BLaER1 treated with 17β-estradiol and CSF1 and Interleukin-3, amounts not matched to agents 10 nM and 100 nM (cell line): ENCODE measurements at regions not wholly inside any gene's neighbourhood (a gene's known extent, or its start where the extent isn't known, plus 50 kb on each side); places are given as distances from the start of the nearest gene placed in this dataset.

Experiments used
- H3K27ac ChIP-seq, 11 experiments: shearing (Covaris generic); formaldehyde crosslinking; 2 replicates each; pipeline ENCODE4 v1.8.1; 2022
- H3K27me3 ChIP-seq, 11 experiments: shearing (Covaris generic); formaldehyde crosslinking; 2 replicates each; pipeline ENCODE4 v1.8.1; 2022
- H3K36me3 ChIP-seq, 11 experiments: shearing (Covaris generic); formaldehyde crosslinking; 2 replicates each; pipeline ENCODE4 v1.8.1; 2022
- H3K4me1 ChIP-seq, 10 experiments: shearing (Covaris generic); formaldehyde crosslinking; 2 replicates each; pipeline ENCODE4 v1.8.1; 2022
- H3K4me2 ChIP-seq, 11 experiments: shearing (Covaris generic); formaldehyde crosslinking; 2 replicates each; pipeline ENCODE4 v1.8.1; 2022
- H3K4me3 ChIP-seq, 10 experiments: shearing (Covaris generic); formaldehyde crosslinking; 2 replicates each; pipeline ENCODE4 v1.8.1; 2022
- H3K9ac ChIP-seq, 11 experiments: shearing (Covaris generic); formaldehyde crosslinking; 2 replicates each; pipeline ENCODE4 v1.8.1; 2022
- H3K9me3 ChIP-seq, 11 experiments: shearing (Covaris generic); formaldehyde crosslinking; replicated peaks in 1 of 11; 2 replicates each; pipeline ENCODE4 v1.8.1; 2022
- H4K20me1 ChIP-seq, 11 experiments: shearing (Covaris generic); formaldehyde crosslinking; 2 replicates each; pipeline ENCODE4 v1.8.1; 2022
- Cebpa-rat ChIP-seq, 11 experiments: shearing (Covaris generic); IDR thresholded peaks; 2 replicates each; pipeline ENCODE4 v1.8.1; 2022

- Histone ChIP-seq H3K4me1 (no peaks in the 10 kb centered on the region), H3K4me3 (no peak overlapping the region), H3K36me3 (no peaks in the 10 kb centered on the region), H3K27me3 (no peaks in the 10 kb centered on the region), H3K9ac (no peak overlapping the region), H3K9me3 (peaks cover 0 to 9% (median 6%) of the 10 kb centered on the region in 11 experiments; a peak in 10 of 22 replicates), H3K4me2 (no peak overlapping the region), H4K20me1 (no peaks in the 10 kb centered on the region), H3K27ac (no peak overlapping the region)
- no peak for TF ChIP-seq Cebpa-rat (IDR thresholded peaks at IDR 0.05)
These were observed 102.7 kb upstream of the ZNF827 start for GRCh38 chr4:146041139-146042004.

DNA sequence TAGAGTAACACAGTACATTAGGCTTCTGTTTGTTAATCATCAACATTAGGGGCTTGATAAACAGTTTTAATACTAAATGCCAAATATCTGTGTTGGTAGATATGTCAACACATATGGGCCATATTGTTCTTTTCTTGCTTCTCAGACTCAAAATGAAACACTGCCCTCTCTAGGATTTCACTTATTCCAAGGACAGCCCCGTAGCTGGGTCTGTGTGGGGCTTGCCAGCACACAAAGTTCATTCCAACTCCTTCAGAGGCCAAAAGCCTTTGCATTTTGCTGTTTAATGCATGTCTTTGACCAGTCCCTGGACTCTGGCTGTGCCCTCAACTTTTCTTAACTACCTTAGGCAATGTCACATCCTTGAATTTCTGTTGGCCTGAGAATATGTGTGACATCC is 102.0 kb upstream of the ZNF827 start:
- no peak for TF ChIP-seq Cebpa-rat (IDR thresholded peaks at IDR 0.05)
- no peak overlapping the region for H3K4me2 ChIP-seq
- H3K9me3 ChIP-seq, result peaks cover 0 to 9% (median 6%) of the 10 kb centered on the region in 11 experiments; a peak in 10 of 22 replicates
- H4K20me1 ChIP-seq, result no peaks in the 10 kb centered on the region
- H3K9ac ChIP-seq, result no peak overlapping the region
- H3K27me3 ChIP-seq, result no peaks in the 10 kb centered on the region
- no peak overlapping the region for H3K27ac ChIP-seq
- no peaks in the 10 kb centered on the region for H3K36me3 ChIP-seq
- no peak overlapping the region for H3K4me3 ChIP-seq
- no peaks in the 10 kb centered on the region for H3K4me1 ChIP-seq

- H3K4me3 ChIP-seq, result no peak overlapping the region
- H3K4me1 ChIP-seq, result peaks cover 0 to 22% (median 10%) of the 10 kb centered on the region in 10 experiments; a peak in 15 of 20 replicates
- no peaks in the 10 kb centered on the region for H3K27me3 ChIP-seq
- no peak for TF ChIP-seq Cebpa-rat (IDR thresholded peaks at IDR 0.05)
- no peaks in the 10 kb centered on the region for H3K36me3 ChIP-seq
- H4K20me1 ChIP-seq, result no peaks in the 10 kb centered on the region
- peaks cover 0 to 6% (median 0%) of the 10 kb centered on the region in 11 experiments; a peak in 1 of 22 replicates for H3K9me3 ChIP-seq
- H3K9ac ChIP-seq, result no peak overlapping the region
- H3K27ac ChIP-seq, result no peak overlapping the region
- peak overlapping the region in 6 of 11 experiments; percentile 24 to 60 (median 43); a peak in 6 of 22 replicates for H3K4me2 ChIP-seq
These were observed 94.5 kb upstream of the ZNF827 start for GRCh38 chr4:146033149-146033548.

GRCh38 chr4:146032234-146032860 is 93.7 kb upstream of the ZNF827 start:
- no peaks in the 10 kb centered on the region for H3K36me3 ChIP-seq
- H3K4me2 ChIP-seq, result peak overlapping the region in 6 of 11 experiments; percentile 16 to 60 (median 43); a peak in 8 of 22 replicates
- no peak overlapping the region for H3K9ac ChIP-seq
- no peaks in the 10 kb centered on the region for H3K27me3 ChIP-seq
- H3K9me3 ChIP-seq, result peaks cover 0 to 6% (median 0%) of the 10 kb centered on the region in 11 experiments; a peak in 1 of 22 replicates
- H3K4me3 ChIP-seq, result no peak overlapping the region
- H4K20me1 ChIP-seq, result no peaks in the 10 kb centered on the region
- H3K4me1 ChIP-seq, result peaks cover 0 to 22% (median 10%) of the 10 kb centered on the region in 10 experiments; a peak in 15 of 20 replicates
- no peak overlapping the region for H3K27ac ChIP-seq
- no peak for TF ChIP-seq Cebpa-rat (IDR thresholded peaks at IDR 0.05)

DNA sequence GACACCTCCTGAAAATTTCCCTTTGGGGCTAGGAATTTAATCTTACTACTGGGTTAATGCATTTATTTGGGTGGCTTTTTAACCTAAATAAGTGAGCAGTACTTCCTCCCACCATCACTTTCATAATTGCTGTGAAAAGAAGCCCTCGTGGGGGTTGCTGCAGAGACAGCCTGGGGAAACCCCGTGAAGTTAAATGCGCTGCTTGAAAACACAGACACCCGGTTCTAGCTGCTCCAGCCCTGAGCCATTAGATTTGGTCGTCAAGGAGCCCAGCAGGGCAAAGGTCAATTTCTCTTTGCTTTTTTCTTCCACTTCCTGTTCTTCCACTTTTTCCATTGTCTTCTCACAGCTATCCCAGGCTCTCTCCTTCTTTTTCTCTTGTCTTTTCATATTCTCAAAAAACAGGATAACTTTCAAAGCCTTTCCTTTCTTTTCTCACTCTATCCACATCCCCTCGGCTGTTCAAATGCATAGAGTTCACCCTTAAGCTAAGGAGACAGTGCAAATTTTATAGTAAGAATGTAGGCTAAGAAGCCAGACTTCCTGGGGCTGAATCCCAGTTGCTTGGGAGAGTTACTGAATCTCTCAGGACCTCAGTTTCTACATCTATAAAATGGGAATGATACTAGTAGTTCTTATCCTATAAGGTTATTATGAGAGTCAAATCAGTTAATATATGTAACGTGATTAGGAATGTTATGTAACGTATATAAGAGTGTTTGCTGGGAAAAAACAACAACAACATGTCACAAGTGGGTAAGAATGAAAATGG is 91.5 kb upstream of the ZNF827 start:
- H3K27ac ChIP-seq, result no peak overlapping the region
- no peaks in the 10 kb centered on the region for H3K27me3 ChIP-seq
- H3K9me3 ChIP-seq, result peaks cover 0 to 6% (median 0%) of the 10 kb centered on the region in 11 experiments; a peak in 1 of 22 replicates
- no peak overlapping the region for H3K4me3 ChIP-seq
- H3K36me3 ChIP-seq, result no peaks in the 10 kb centered on the region
- peaks cover 0 to 22% (median 10%) of the 10 kb centered on the region in 10 experiments; a peak in 15 of 20 replicates for H3K4me1 ChIP-seq
- no peak overlapping the region for H3K9ac ChIP-seq
- H3K4me2 ChIP-seq, result peak overlapping the region in 5 of 11 experiments; percentile 6 to 47 (median 25); a peak in 6 of 22 replicates
- no peak for TF ChIP-seq Cebpa-rat (IDR thresholded peaks at IDR 0.05)
- H4K20me1 ChIP-seq, result no peaks in the 10 kb centered on the region

DNA sequence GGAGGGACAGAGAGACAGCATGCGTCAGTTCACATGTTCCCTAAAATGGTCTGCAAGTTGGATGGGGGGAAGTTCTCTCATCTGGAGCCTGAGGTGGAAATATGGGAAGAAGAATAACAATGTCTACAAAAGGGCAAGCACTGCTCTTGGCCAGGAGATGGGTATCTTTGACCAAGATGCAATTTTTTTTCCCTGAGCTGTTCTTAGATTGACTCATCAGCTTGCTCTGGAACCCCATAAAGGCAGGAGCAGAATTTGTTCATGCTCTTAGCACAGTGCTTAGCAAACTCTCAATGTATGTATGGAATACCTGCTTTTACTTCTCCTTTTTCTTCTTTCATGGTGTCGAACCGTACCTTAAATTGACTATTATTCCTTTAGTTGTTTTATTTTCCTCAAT is 90.5 kb upstream of the ZNF827 start:
- H3K4me1 ChIP-seq, result peaks cover 0 to 22% (median 10%) of the 10 kb centered on the region in 10 experiments; a peak in 15 of 20 replicates

GRCh38 chr4:146027761-146028160 is 89.1 kb upstream of the ZNF827 start:
- Histone ChIP-seq H3K27ac (no peak overlapping the region), H4K20me1 (no peaks in the 10 kb centered on the region), H3K4me3 (no peak overlapping the region), H3K4me2 (no peak overlapping the region), H3K4me1 (peaks cover 0 to 17% (median 6%) of the 10 kb centered on the region in 10 experiments; a peak in 15 of 20 replicates), H3K9ac (no peak overlapping the region), H3K36me3 (no peaks in the 10 kb centered on the region), H3K27me3 (no peaks in the 10 kb centered on the region), H3K9me3 (no peaks in the 10 kb centered on the region)
- no peak for TF ChIP-seq Cebpa-rat (IDR thresholded peaks at IDR 0.05)

More for the DNA sequence above, 90.5 kb upstream of the ZNF827 start:
- Histone ChIP-seq H3K4me2 (no peak overlapping the region), H3K27me3 (no peaks in the 10 kb centered on the region), H3K9me3 (peaks cover 0 to 2% (median 0%) of the 10 kb centered on the region in 11 experiments; a peak in 1 of 22 replicates), H3K9ac (no peak overlapping the region), H4K20me1 (no peaks in the 10 kb centered on the region), H3K27ac (no peak overlapping the region), H3K4me3 (no peak overlapping the region), H3K36me3 (no peaks in the 10 kb centered on the region)
- TF ChIP-seq Cebpa-rat (IDR thresholded peaks at IDR 0.05), result no peak

DNA sequence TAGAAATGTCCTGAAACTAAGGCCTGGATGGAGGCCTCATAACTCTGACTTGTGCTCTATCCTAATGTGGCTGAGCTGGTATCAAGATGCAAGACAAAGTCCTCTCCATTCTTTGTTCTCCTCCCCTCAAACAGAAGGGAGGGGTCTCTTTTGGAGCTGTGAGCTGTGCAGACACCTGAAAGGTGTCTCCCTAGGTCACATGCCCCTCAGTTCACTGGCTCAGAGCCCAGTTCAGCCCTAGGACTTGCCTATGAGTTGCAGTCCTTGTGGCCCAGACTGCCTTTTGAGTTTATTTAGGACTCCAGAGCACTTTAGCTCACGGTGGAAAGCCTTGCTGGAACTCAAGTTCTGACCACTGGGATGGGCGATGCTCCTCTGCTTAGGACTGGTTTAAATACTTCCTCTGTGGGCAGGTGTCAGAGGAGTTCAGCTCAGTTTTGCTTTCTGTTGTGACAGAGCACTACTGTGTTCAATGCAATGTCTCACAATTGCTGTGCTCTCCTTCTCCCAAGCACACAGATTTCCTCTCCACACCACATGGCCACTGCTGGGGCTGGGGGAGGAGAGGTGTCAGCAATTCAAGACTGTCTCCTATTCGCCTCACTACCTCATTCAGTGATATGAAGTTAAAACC is 84.8 kb upstream of the ZNF827 start:
- no peak for TF ChIP-seq Cebpa-rat (IDR thresholded peaks at IDR 0.05)
- H3K4me1 ChIP-seq, result no peaks in the 10 kb centered on the region
- no peak overlapping the region for H3K9ac ChIP-seq
- H3K4me2 ChIP-seq, result no peak overlapping the region
- H3K27me3 ChIP-seq, result no peaks in the 10 kb centered on the region
- H3K4me3 ChIP-seq, result no peak overlapping the region
- no peak overlapping the region for H3K27ac ChIP-seq
- H3K36me3 ChIP-seq, result no peaks in the 10 kb centered on the region
- H4K20me1 ChIP-seq, result no peaks in the 10 kb centered on the region
- no peaks in the 10 kb centered on the region for H3K9me3 ChIP-seq
